ENCODE measurements at regions not wholly inside any gene's neighbourhood (a gene's known extent, or its start where the extent isn't known, plus 50 kb on each side); places are given as distances from the start of the nearest gene placed in this dataset.

- no peaks in the 10 kb centered on the region for H3K9me2 ChIP-seq (replicated peaks; ENCODE audit: insufficient read depth, low read length)
- H3K4me1 ChIP-seq (ENCODE audit: low read length) = peaks cover 64% of the 10 kb centered on the region
- H3K9me3 ChIP-seq (replicated peaks; ENCODE audit: insufficient read depth, low read length) = 0 out of 2 replicates have a peak, but pooled peaks cover 4% of the 10 kb centered on the region
- no peak overlapping the region for H3K4me3 ChIP-seq (ENCODE audit: low read length)
- no peaks in the 10 kb centered on the region for H4K20me1 ChIP-seq (ENCODE audit: insufficient read depth, low read length)
- H3K27ac ChIP-seq (ENCODE audit: low read length) = peak overlapping the region; percentile 100
- H3F3A ChIP-seq (ENCODE audit: insufficient read depth, low read length) = peaks cover 36% of the 10 kb centered on the region
- no peak overlapping the region for H3K9ac ChIP-seq (ENCODE audit: low read length)
- TF ChIP-seq EZH2phosphoT487 (IDR thresholded peaks at IDR 0.05; ENCODE audit: low read length) (no peak), EZH2 (optimal IDR thresholded peaks at IDR 0.05; ENCODE audit: low read depth, low read length) (no peak)
- TF ChIP-seq, protein P1, sequence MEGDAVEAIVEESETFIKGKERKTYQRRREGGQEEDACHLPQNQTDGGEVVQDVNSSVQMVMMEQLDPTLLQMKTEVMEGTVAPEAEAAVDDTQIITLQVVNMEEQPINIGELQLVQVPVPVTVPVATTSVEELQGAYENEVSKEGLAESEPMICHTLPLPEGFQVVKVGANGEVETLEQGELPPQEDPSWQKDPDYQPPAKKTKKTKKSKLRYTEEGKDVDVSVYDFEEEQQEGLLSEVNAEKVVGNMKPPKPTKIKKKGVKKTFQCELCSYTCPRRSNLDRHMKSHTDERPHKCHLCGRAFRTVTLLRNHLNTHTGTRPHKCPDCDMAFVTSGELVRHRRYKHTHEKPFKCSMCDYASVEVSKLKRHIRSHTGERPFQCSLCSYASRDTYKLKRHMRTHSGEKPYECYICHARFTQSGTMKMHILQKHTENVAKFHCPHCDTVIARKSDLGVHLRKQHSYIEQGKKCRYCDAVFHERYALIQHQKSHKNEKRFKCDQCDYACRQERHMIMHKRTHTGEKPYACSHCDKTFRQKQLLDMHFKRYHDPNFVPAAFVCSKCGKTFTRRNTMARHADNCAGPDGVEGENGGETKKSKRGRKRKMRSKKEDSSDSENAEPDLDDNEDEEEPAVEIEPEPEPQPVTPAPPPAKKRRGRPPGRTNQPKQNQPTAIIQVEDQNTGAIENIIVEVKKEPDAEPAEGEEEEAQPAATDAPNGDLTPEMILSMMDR (IDR thresholded peaks at IDR 0.05; ENCODE audit: low read length) = no peak
- no peaks in the 10 kb centered on the region for H3K27me3 ChIP-seq (replicated peaks; ENCODE audit: insufficient read depth, low read length)
- H3K4me2 ChIP-seq (ENCODE audit: low read depth, low read length) = peak overlapping the region; percentile 8; the same call in 1 of the 2 replicates
- peak; percentile 84 for DNase-seq
- H3K79me2 ChIP-seq (ENCODE audit: low read length) = no peaks in the 10 kb centered on the region
- H2AFZ ChIP-seq (ENCODE audit: low read length) = no peak overlapping the region
- no peaks in the 10 kb centered on the region for H3K36me3 ChIP-seq (replicated peaks; ENCODE audit: insufficient read depth, low read length)
These were observed 786.2 kb downstream of the RAB28 start for GRCh38 chr4:12697970-12698369.

DNA sequence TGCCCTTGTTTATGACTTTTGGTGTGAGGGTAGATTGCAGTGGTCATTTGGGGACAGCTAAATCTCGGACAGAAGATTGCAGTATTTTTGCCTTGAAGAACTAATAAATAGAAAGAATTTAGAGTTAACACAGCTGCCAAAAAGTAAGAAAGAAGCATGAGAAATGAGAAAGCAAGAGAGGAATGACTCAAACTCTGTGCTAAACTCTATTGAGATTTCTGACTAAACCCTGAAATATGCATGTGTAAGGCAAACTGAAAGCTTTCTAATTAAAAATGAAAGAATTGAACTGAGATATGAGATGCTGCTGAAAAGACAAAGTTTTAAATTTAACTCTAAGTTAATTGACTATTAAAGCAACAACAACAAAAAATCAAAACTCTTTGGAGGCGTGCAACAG, 791.3 kb downstream of the RAB28 start:
- H3K4me3 ChIP-seq (ENCODE audit: low read length) = no peak overlapping the region
- H3K9ac ChIP-seq (ENCODE audit: low read length) = no peak overlapping the region
- no peak overlapping the region; the same call in 1 of the 2 replicates for H3K4me2 ChIP-seq (ENCODE audit: low read depth, low read length)
- H4K20me1 ChIP-seq (ENCODE audit: insufficient read depth, low read length) = no peaks in the 10 kb centered on the region
- peak overlapping the region; percentile 26; the same call in 1 of the 2 replicates for H3K27ac ChIP-seq (ENCODE audit: low read length)
- no peaks in the 10 kb centered on the region for H3K9me2 ChIP-seq (replicated peaks; ENCODE audit: insufficient read depth, low read length)
- H3F3A ChIP-seq (ENCODE audit: insufficient read depth, low read length) = peaks cover 11% of the 10 kb centered on the region
- no peaks in the 10 kb centered on the region for H3K36me3 ChIP-seq (replicated peaks; ENCODE audit: insufficient read depth, low read length)
- H3K9me3 ChIP-seq (replicated peaks; ENCODE audit: insufficient read depth, low read length) = 0 out of 2 replicates have a peak, but pooled peaks cover 4% of the 10 kb centered on the region
- H3K4me1 ChIP-seq (ENCODE audit: low read length) = peaks cover 25% of the 10 kb centered on the region
- no peak for TF ChIP-seq EZH2phosphoT487 (IDR thresholded peaks at IDR 0.05; ENCODE audit: low read length)
- TF ChIP-seq, protein P1 (IDR thresholded peaks at IDR 0.05; ENCODE audit: low read length) = no peak
- H3K79me2 ChIP-seq (ENCODE audit: low read length) = no peaks in the 10 kb centered on the region
- H2AFZ ChIP-seq (ENCODE audit: low read length) = no peak overlapping the region; the same call in 1 of the 2 replicates
- H3K27me3 ChIP-seq (replicated peaks; ENCODE audit: insufficient read depth, low read length) = no peaks in the 10 kb centered on the region
- no peak for DNase-seq

DNA sequence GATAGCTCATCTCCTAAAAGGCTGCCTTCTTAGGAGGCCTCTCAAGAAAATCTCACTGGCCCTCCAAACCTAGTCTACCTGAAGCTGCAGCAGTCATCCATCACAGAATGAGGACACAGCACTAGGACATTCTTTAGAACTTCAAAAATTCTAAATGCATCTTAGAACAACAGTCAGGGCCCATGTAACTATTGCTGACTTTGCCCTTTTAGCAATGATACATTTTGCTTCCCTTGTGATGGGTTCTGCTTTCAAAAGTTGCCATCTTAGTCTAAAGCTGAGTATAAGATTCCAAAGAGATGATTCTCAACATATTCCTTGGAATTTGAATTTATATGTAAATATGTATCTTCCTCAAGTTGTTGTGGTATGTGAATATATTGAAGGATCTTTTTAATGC, 793.0 kb downstream of the RAB28 start:
- Histone ChIP-seq H3K27me3 (replicated peaks; ENCODE audit: insufficient read depth, low read length) (no peaks in the 10 kb centered on the region), H3K9me3 (replicated peaks; ENCODE audit: insufficient read depth, low read length) (no peaks in the 10 kb centered on the region), H3K9me2 (replicated peaks; ENCODE audit: insufficient read depth, low read length) (no peaks in the 10 kb centered on the region), H3K36me3 (replicated peaks; ENCODE audit: insufficient read depth, low read length) (no peaks in the 10 kb centered on the region), H3F3A (ENCODE audit: insufficient read depth, low read length) (peaks cover 4% of the 10 kb centered on the region; the same call in 1 of the 2 replicates), H3K79me2 (ENCODE audit: low read length) (no peaks in the 10 kb centered on the region), H3K27ac (ENCODE audit: low read length) (no peak overlapping the region), H4K20me1 (ENCODE audit: insufficient read depth, low read length) (no peaks in the 10 kb centered on the region), H3K9ac (ENCODE audit: low read length) (no peak overlapping the region), H2AFZ (ENCODE audit: low read length) (no peak overlapping the region), H3K4me1 (ENCODE audit: low read length) (peaks cover 11% of the 10 kb centered on the region), H3K4me3 (ENCODE audit: low read length) (no peak overlapping the region), H3K4me2 (ENCODE audit: low read depth, low read length) (no peak overlapping the region)
- no peak for DNase-seq
- TF ChIP-seq, protein P1 (IDR thresholded peaks at IDR 0.05; ENCODE audit: low read length) = no peak
- no peak for TF ChIP-seq EZH2 (optimal IDR thresholded peaks at IDR 0.05; ENCODE audit: low read depth, low read length)
